HAP-1 (cell line): ENCODE measurements at regions not wholly inside any gene's neighbourhood (a gene's known extent, or its start where the extent isn't known, plus 50 kb on each side); places are given as distances from the start of the nearest gene placed in this dataset.

Source experiments
- DNase-seq, 2 experiments: peaks; one replicate each; pipeline ENCODE4 v3.0.0-alpha.2; 2016 to 2020; ENCODE audit warnings: low spot score in 2 of 2
- H3K27me3 ChIP-seq: fragments of 250-450 bp; sonication (Bioruptor Pico); 2 replicates; pipeline ENCODE4 v1.5.1; 2020; ENCODE audit warnings: low read depth, mild to moderate bottlenecking, moderate library complexity
- H3K36me3 ChIP-seq: fragments of 250-450 bp; sonication (Bioruptor Pico); replicated peaks from 2 replicates; pipeline ENCODE4 v1.5.1; 2020; ENCODE audit warnings: mild to moderate bottlenecking
- H3K4me1 ChIP-seq: fragments of 250-450 bp; sonication (Bioruptor Pico); 2 replicates; pipeline ENCODE4 v1.5.1; 2020; ENCODE audit warnings: mild to moderate bottlenecking
- H3K4me3 ChIP-seq: fragments of 250-450 bp; sonication (Bioruptor Pico); 2 replicates; pipeline ENCODE4 v1.5.1; 2020; ENCODE audit warnings: mild to moderate bottlenecking, moderate library complexity
- H3K9me3 ChIP-seq: fragments of 250-450 bp; sonication (Bioruptor Pico); 2 replicates; pipeline ENCODE4 v1.5.1; 2020; ENCODE audit warnings: mild to moderate bottlenecking, moderate library complexity
- in situ Hi-C: fragments of 300-500 bp; cut with MboI; formaldehyde crosslinking; loops from 3 replicates; pipeline ENCODE4 v1.14.3; 2020; ENCODE audit warnings: low sequenced_read_pairs, inconsistent platforms, mixed read lengths

DNA sequence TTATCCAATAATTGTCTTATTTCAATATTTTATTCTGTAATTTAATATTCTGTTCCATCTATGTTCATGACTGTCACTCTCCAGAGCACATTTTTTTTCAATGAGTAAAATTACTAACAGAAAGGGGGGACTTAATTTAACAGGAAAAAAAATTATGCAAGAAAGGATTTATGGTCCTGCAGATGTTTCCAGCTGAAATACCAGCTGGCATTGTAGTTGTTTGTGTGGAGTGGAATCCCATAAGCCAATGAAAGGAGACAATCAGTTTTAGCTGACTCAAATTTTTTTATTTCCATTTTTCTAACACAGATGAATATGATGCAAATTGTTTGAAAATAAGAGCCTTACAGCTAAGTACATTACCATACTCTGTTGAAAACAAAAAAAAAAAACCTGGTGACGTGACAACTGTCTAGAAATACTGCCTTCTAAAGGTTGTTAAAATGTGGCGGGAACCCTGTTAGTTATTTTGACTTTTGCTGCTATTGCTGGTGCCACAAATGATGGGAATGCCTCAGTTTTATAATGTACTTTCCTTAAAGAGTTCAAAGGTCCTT is 389.1 kb downstream of the ETS1 start:
- Histone ChIP-seq H3K4me1 (no peaks in the 10 kb centered on the region), H3K27me3 (no peaks in the 10 kb centered on the region; the same call in 1 of the 2 replicates), H3K36me3 (no peaks in the 10 kb centered on the region), H3K4me3 (no peak overlapping the region), H3K9me3 (no peaks in the 10 kb centered on the region)
- in situ Hi-C loops, result no loop called here
- no peak for DNase-seq

- in situ Hi-C loops, result no loop called here
- DNase-seq, result no peak
- H3K27me3 ChIP-seq, result no peaks in the 10 kb centered on the region
- H3K4me3 ChIP-seq, result no peak overlapping the region
- no peaks in the 10 kb centered on the region for H3K36me3 ChIP-seq
- no peaks in the 10 kb centered on the region for H3K4me1 ChIP-seq
- H3K9me3 ChIP-seq, result no peaks in the 10 kb centered on the region
Observed at GRCh38 chr11:128196235-128196634, 391.1 kb downstream of the ETS1 start.

DNA sequence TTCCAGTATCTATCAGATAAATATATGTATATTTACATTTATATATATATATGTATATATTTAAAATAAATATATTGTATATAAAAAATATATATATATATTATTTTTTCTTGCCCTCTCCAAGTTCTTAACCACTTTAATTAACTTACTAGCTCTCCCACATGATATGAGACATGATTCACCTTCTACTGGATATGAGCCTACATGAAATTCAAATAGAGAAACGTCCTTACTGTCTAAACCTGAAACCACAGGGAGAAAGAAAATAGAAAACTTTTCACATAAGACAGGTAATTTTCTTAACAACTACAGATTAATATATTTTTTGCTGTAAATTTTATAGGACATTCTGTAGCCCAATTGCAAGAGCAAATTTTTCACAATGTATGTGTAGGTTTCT is 391.6 kb downstream of the ETS1 start:
- H3K27me3 ChIP-seq, result no peaks in the 10 kb centered on the region
- in situ Hi-C loops, result no loop called here
- DNase-seq, result no peak
- H3K4me1 ChIP-seq, result no peaks in the 10 kb centered on the region
- no peaks in the 10 kb centered on the region for H3K36me3 ChIP-seq
- H3K9me3 ChIP-seq, result no peaks in the 10 kb centered on the region
- H3K4me3 ChIP-seq, result no peak overlapping the region

DNA sequence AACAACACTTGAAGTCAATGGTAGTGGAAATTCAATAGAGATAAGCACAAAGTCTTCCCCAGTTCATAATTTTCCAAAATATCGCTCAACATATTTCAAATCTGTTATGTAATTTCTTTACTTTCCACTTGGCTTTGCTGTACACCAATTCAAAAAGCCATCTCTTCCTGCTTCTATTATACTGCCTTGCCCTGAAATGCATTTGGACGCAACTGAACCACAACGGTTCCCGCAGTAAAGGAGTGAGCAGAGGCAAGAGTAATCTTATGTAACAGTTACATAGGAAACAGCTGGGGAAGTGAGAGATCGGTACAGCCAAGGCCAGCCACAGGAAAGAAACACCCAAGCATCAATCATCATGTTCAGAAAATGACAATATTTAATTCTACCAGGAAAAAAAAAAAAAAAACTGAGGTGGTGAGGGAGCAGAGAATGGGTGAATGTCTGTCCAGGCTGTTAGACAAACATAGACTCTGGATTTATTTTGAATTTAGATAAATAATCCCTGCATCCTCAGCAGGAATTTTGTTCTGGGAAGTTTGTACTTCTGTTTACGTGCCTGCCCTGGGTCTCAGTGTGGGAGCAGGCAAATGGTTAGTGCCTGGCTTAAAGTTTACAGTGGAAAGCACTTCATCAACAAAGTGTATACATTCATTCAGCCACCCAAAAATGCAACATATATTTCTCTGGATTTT is 392.2 kb downstream of the ETS1 start:
- no peaks in the 10 kb centered on the region for H3K9me3 ChIP-seq
- no peaks in the 10 kb centered on the region for H3K4me1 ChIP-seq
- no peak for DNase-seq
- H3K4me3 ChIP-seq, result no peak overlapping the region
- no peaks in the 10 kb centered on the region for H3K27me3 ChIP-seq
- no peaks in the 10 kb centered on the region for H3K36me3 ChIP-seq
- in situ Hi-C loops, result no loop called here

GRCh38 chr11:128194216-128194615 is 393.1 kb downstream of the ETS1 start:
- no peak overlapping the region for H3K4me3 ChIP-seq
- H3K27me3 ChIP-seq, result no peaks in the 10 kb centered on the region
- no peak for DNase-seq
- no peaks in the 10 kb centered on the region for H3K36me3 ChIP-seq
- in situ Hi-C loops, result no loop called here
- no peaks in the 10 kb centered on the region for H3K4me1 ChIP-seq
- no peaks in the 10 kb centered on the region for H3K9me3 ChIP-seq

DNA sequence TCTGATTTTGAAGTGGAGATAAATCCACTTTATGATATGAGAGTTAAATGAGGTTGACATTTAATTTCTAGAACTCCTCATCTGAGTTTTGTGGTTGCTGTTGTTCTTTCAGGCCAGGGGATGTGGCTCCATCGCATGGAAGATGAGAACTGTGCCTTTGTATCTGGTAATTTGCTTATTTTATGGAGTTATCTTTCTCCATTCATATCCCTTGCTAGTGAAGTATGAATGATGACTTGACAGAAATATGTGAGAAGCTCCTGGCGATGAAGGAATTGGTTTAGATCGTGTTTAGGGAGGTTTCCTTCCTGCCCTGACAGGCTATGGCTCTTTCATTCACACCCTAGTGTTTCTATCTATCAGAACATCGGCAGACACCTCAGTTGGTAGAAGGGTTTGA is 393.7 kb downstream of the ETS1 start:
- H3K36me3 ChIP-seq, result no peaks in the 10 kb centered on the region
- in situ Hi-C loops, result no loop called here
- no peaks in the 10 kb centered on the region for H3K9me3 ChIP-seq

GRCh38 chr11:128190312-128190711 is 397.0 kb downstream of the ETS1 start:
- no peaks in the 10 kb centered on the region for H3K9me3 ChIP-seq
- no peaks in the 10 kb centered on the region for H3K27me3 ChIP-seq
- H3K4me1 ChIP-seq, result no peaks in the 10 kb centered on the region
- H3K4me3 ChIP-seq, result no peak overlapping the region
- DNase-seq, result no peak
- in situ Hi-C loops, result no loop called here
- no peaks in the 10 kb centered on the region for H3K36me3 ChIP-seq

More for the DNA sequence above, 393.7 kb downstream of the ETS1 start:
- no peaks in the 10 kb centered on the region for H3K4me1 ChIP-seq
- no peak for DNase-seq
- H3K27me3 ChIP-seq, result no peaks in the 10 kb centered on the region
- no peak overlapping the region for H3K4me3 ChIP-seq

- Histone ChIP-seq H3K27me3 (no peaks in the 10 kb centered on the region), H3K4me1 (no peaks in the 10 kb centered on the region), H3K4me3 (no peak overlapping the region), H3K36me3 (no peaks in the 10 kb centered on the region), H3K9me3 (no peaks in the 10 kb centered on the region)
- in situ Hi-C loops, result no loop called here
- DNase-seq, result no peak
Observed at GRCh38 chr11:128189823-128190222, 397.5 kb downstream of the ETS1 start.

DNA sequence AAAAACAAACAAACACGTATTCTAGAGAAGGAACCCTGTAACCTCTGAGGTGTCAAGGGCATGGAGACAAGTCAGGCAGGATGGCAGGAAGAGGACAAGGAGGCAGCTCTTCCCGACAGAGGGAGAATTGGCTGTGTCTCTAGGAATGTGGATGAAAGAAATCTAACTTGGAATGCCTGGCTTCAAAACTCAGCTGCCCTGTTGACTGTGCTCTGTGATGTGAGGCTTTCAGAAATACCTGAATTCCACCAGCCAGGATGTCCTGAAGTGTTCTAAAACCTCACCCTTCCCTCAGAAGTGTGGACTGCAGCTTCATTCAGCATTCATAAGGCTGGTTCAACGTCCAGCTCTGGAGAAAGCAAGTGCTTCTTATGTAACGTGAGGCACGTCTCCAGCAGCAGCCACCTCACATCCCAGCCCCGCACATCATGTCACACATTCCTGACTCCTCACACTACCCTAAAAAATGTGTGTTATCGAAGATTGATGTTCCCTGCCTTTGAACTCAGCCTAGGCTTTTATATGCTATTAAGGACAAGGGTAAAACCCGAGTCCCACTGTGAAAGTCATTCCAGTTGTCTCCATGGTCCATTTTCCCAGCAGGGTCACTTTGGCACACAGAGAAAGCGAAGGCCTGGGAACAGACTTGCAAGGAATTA is 398.9 kb downstream of the ETS1 start:
- in situ Hi-C loops, result no loop called here
- Histone ChIP-seq H3K27me3 (no peaks in the 10 kb centered on the region), H3K9me3 (no peaks in the 10 kb centered on the region), H3K4me3 (no peak overlapping the region), H3K36me3 (no peaks in the 10 kb centered on the region), H3K4me1 (no peaks in the 10 kb centered on the region)
- DNase-seq, result no peak

GRCh38 chr11:128187835-128188234 is 399.5 kb downstream of the ETS1 start:
- Histone ChIP-seq H3K9me3 (no peaks in the 10 kb centered on the region), H3K4me3 (no peak overlapping the region), H3K27me3 (no peaks in the 10 kb centered on the region), H3K36me3 (no peaks in the 10 kb centered on the region), H3K4me1 (no peaks in the 10 kb centered on the region)
- DNase-seq, result no peak
- in situ Hi-C loops, result no loop called here

GRCh38 chr11:128187377-128187776 is 400.0 kb downstream of the ETS1 start:
- Histone ChIP-seq H3K9me3 (no peaks in the 10 kb centered on the region), H3K27me3 (no peaks in the 10 kb centered on the region), H3K36me3 (no peaks in the 10 kb centered on the region), H3K4me3 (no peak overlapping the region), H3K4me1 (no peaks in the 10 kb centered on the region)
- in situ Hi-C loops, result no loop called here
- DNase-seq, result no peak

DNA sequence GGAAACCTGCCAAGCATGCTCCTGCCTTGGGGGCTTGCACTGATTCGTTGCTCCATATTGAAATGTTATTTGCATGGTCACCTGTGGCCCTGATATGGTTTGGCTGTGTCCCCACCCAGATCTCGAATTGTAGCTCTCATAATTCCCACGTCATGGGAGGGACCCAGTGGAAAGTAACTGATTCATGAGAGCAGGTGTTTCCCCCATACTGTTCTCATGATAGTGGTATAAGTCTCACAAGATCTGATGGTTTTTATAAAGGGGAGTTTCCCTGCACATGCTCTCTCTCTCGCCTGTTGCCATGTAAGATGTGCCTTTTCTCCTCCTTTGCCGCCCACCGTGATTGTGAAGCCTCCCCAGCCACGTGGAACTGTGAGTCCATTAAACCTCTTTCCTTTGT is 402.4 kb downstream of the ETS1 start:
- Histone ChIP-seq H3K36me3 (no peaks in the 10 kb centered on the region), H3K27me3 (no peaks in the 10 kb centered on the region), H3K4me3 (no peak overlapping the region), H3K4me1 (no peaks in the 10 kb centered on the region), H3K9me3 (no peaks in the 10 kb centered on the region)
- in situ Hi-C loops, result no loop called here
- DNase-seq, result no peak

GRCh38 chr11:128182844-128183243 is 404.5 kb downstream of the ETS1 start:
- Histone ChIP-seq H3K4me1 (no peaks in the 10 kb centered on the region), H3K4me3 (no peak overlapping the region), H3K27me3 (no peaks in the 10 kb centered on the region), H3K9me3 (no peaks in the 10 kb centered on the region), H3K36me3 (no peaks in the 10 kb centered on the region)
- no peak for DNase-seq
- in situ Hi-C loops, result no loop called here

DNA sequence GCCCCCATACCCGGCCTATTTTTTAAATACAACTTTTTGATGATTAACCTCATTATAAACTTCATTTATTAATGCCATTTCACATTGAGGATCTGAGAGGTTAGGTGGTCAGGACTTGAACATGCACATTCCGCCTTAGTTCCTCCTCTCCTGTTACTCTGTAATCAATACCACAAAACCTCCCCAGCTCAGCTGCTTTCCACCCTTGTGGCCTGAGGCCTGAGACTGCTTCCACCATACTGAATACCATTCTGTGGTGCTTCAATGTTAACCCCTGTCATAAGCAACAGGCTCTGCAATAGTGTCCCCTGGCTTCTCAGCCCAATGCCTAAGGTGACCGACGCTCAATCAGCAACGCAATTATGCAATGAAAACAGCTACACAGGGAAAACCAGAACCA is 405.4 kb downstream of the ETS1 start:
- in situ Hi-C loops, result no loop called here
- no peaks in the 10 kb centered on the region for H3K4me1 ChIP-seq
- no peak for DNase-seq
- no peak overlapping the region for H3K4me3 ChIP-seq
- no peaks in the 10 kb centered on the region for H3K9me3 ChIP-seq
- no peaks in the 10 kb centered on the region for H3K27me3 ChIP-seq
- no peaks in the 10 kb centered on the region for H3K36me3 ChIP-seq
